MM.1S (cell line): ENCODE measurements at regions not wholly inside any gene's neighbourhood (a gene's known extent, or its start where the extent isn't known, plus 50 kb on each side); places are given as distances from the start of the nearest gene placed in this dataset.

Source experiments
- DNase-seq: peaks from one replicate; pipeline ENCODE4 v3.0.0-alpha.2; 2015
- H2AFZ ChIP-seq: fragments of 300-600 bp; sonication (generic); 2 replicates; pipeline ENCODE4 v1.6.0; 2016; ENCODE audit warnings: antibody characterized with exemption, low read length
- H3F3A ChIP-seq: fragments of 300-600 bp; sonication (generic); 2 replicates; pipeline ENCODE4 v1.6.1; 2016; ENCODE audit warnings: mild to moderate bottlenecking, antibody characterized with exemption, low read length, moderate library complexity, mixed read lengths; ENCODE audit not compliant: insufficient read depth
- H3K27ac ChIP-seq: fragments of 300-600 bp; sonication (generic); 2 replicates; pipeline ENCODE4 v1.5.1; 2016; ENCODE audit warnings: mild to moderate bottlenecking, low read length
- H3K27me3 ChIP-seq: fragments of 300-600 bp; sonication (generic); replicated peaks from 2 replicates; pipeline ENCODE4 v1.6.0; 2016; ENCODE audit warnings: low read length; ENCODE audit not compliant: insufficient read depth
- H3K36me3 ChIP-seq: fragments of 300-600 bp; sonication (generic); replicated peaks from 2 replicates; pipeline ENCODE4 v1.6.1; 2016; ENCODE audit warnings: mild to moderate bottlenecking, low read length, mixed read lengths; ENCODE audit not compliant: insufficient read depth
- H3K4me1 ChIP-seq: fragments of 300-600 bp; sonication (generic); 2 replicates; pipeline ENCODE4 v1.6.1; 2016; ENCODE audit warnings: low read length, mixed read lengths
- H3K4me2 ChIP-seq: fragments of 300-600 bp; sonication (generic); 2 replicates; pipeline ENCODE4 v1.6.0; 2016; ENCODE audit warnings: low read depth, low read length
- H3K4me3 ChIP-seq: fragments of 300-600 bp; sonication (generic); 2 replicates; pipeline ENCODE4 v1.5.1; 2016; ENCODE audit warnings: low read length, mixed read lengths
- H3K79me2 ChIP-seq: fragments of 300-600 bp; sonication (generic); 2 replicates; pipeline ENCODE4 v1.6.1; 2016; ENCODE audit warnings: mixed run types, low read length, mixed read lengths
- H3K9ac ChIP-seq: fragments of 300-600 bp; sonication (generic); 2 replicates; pipeline ENCODE4 v1.6.1; 2016; ENCODE audit warnings: low read length, mixed read lengths
- H3K9me2 ChIP-seq: fragments of 300-600 bp; sonication (generic); replicated peaks from 2 replicates; pipeline ENCODE4 v1.6.1; 2016; ENCODE audit warnings: mild to moderate bottlenecking, low read length, mixed read lengths; ENCODE audit not compliant: insufficient read depth
- H3K9me3 ChIP-seq: fragments of 300-600 bp; sonication (generic); replicated peaks from 2 replicates; pipeline ENCODE4 v1.6.1; 2016; ENCODE audit warnings: mild to moderate bottlenecking, low read length, mixed read lengths; ENCODE audit not compliant: insufficient read depth
- H4K20me1 ChIP-seq: fragments of 300-600 bp; sonication (generic); 2 replicates; pipeline ENCODE4 v1.6.1; 2016; ENCODE audit warnings: mild to moderate bottlenecking, low read length, moderate library complexity, mixed read lengths; ENCODE audit not compliant: insufficient read depth
- CTCF ChIP-seq: fragments of 300-600 bp; sonication (generic); IDR thresholded peaks from 2 replicates; pipeline ENCODE4 v1.5.1; 2016; ENCODE audit warnings: antibody characterized with exemption, low read length, mixed read lengths
- EZH2 ChIP-seq: fragments of 300-600 bp; sonication (generic); optimal IDR thresholded peaks from 2 replicates; pipeline ENCODE3; 2017; ENCODE audit warnings: low read depth, mild to moderate bottlenecking, antibody characterized with exemption, low read length, mixed read lengths
- EZH2phosphoT487 ChIP-seq: fragments of 300-600 bp; sonication (generic); IDR thresholded peaks from 2 replicates; pipeline ENCODE4 v1.6.1; 2018; ENCODE audit warnings: antibody characterized with exemption, low read length

DNA sequence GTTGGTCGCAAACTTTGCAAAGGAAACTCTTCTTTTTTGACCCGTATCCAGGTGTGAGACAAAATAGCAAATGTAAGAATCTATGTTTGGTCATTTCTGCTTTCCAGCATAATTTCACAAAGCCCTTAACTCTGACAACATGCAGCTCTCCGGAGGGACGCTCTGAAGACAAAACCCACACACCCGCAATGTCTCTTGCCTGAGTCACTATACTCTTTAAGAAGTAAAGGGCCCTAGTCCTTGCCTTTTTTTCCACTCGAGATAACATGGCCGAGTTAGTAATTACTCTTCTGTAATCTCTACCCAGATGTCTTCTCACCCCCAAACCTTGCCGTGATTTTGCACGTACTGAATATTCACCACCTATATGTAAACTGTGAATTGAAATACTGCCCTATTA is 115.7 kb upstream of the ADAMTS9 start:
- Histone ChIP-seq H3K4me1 (no peaks in the 10 kb centered on the region), H3K27ac (no peak overlapping the region), H3K27me3 (no peaks in the 10 kb centered on the region), H3K9me2 (no peaks in the 10 kb centered on the region), H2AFZ (no peak overlapping the region), H3K79me2 (no peaks in the 10 kb centered on the region), H3K9me3 (no peaks in the 10 kb centered on the region), H4K20me1 (no peaks in the 10 kb centered on the region), H3K4me2 (no peak overlapping the region), H3F3A (no peaks in the 10 kb centered on the region), H3K4me3 (no peak overlapping the region), H3K9ac (no peak overlapping the region), H3K36me3 (no peaks in the 10 kb centered on the region)
- TF ChIP-seq EZH2 (no peak), EZH2phosphoT487 (no peak), CTCF (no peak)
- DNase-seq: no peak

DNA sequence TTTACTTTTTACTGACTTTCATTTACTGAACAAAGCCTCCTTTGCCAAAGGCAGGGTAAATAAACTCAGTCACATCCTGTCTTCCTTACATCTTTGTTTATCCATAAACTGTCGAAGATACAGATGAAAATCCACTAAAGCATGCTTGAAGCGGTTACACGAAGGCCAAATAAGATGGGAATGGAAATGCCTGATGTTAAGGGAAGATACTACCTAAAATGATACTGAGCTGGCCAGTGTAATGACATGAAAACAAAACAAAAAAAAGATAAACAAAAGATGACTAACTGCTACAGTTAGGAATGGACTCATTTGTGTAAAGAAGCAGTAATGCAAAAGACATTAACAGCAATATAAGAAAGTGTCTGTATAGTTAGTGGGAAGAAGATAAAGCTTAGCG is 114.7 kb upstream of the ADAMTS9 start:
- TF ChIP-seq EZH2 (no peak), CTCF (no peak), EZH2phosphoT487 (no peak)
- Histone ChIP-seq H3K4me2 (no peak overlapping the region), H3K9me2 (no peaks in the 10 kb centered on the region), H3K79me2 (no peaks in the 10 kb centered on the region), H3K4me1 (no peaks in the 10 kb centered on the region), H3K36me3 (no peaks in the 10 kb centered on the region), H3F3A (no peaks in the 10 kb centered on the region), H3K9me3 (no peaks in the 10 kb centered on the region), H3K9ac (no peak overlapping the region), H2AFZ (no peak overlapping the region), H3K27ac (no peak overlapping the region), H4K20me1 (no peaks in the 10 kb centered on the region), H3K27me3 (no peaks in the 10 kb centered on the region), H3K4me3 (no peak overlapping the region)
- no peak for DNase-seq

GRCh38 chr3:64801856-64802255 is 114.1 kb upstream of the ADAMTS9 start:
- no peaks in the 10 kb centered on the region for H4K20me1 ChIP-seq
- no peak overlapping the region for H3K4me2 ChIP-seq
- no peaks in the 10 kb centered on the region for H3K9me3 ChIP-seq
- no peaks in the 10 kb centered on the region for H3K4me1 ChIP-seq
- no peak for DNase-seq
- no peak overlapping the region for H3K9ac ChIP-seq
- no peaks in the 10 kb centered on the region for H3K27me3 ChIP-seq
- TF ChIP-seq CTCF (no peak), EZH2 (no peak), EZH2phosphoT487 (no peak)
- no peaks in the 10 kb centered on the region for H3F3A ChIP-seq
- H3K36me3 ChIP-seq: no peaks in the 10 kb centered on the region
- no peaks in the 10 kb centered on the region for H3K79me2 ChIP-seq
- no peak overlapping the region for H2AFZ ChIP-seq
- H3K9me2 ChIP-seq: no peaks in the 10 kb centered on the region
- H3K4me3 ChIP-seq: no peak overlapping the region
- no peak overlapping the region for H3K27ac ChIP-seq

DNA sequence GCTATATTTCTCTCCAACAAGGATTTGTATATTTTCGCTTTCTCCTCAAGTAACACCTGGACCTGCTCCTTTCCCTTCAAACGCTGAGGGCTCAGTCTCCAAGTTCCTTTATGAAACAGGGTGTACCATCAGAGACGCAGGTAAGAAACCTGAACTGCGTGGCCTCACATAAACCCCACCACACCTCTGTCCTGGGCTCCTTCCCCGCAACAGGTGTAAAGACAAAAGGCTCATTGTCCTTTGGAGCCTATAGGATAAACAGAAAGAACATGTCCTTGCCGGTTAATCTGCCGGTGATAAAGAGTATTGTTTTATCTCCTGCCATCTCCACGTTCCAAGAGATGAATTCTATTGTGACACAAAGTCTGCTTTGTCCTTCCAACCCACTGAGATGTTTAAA is 111.8 kb upstream of the ADAMTS9 start:
- H3F3A ChIP-seq: no peaks in the 10 kb centered on the region
- H3K9me3 ChIP-seq: no peaks in the 10 kb centered on the region
- H3K9me2 ChIP-seq: no peaks in the 10 kb centered on the region
- no peaks in the 10 kb centered on the region for H4K20me1 ChIP-seq
- no peak overlapping the region for H3K4me2 ChIP-seq
- no peak overlapping the region for H3K9ac ChIP-seq
- H3K4me1 ChIP-seq: no peaks in the 10 kb centered on the region
- no peak overlapping the region for H2AFZ ChIP-seq
- TF ChIP-seq EZH2 (no peak), EZH2phosphoT487 (no peak), CTCF (no peak)
- no peak overlapping the region for H3K4me3 ChIP-seq
- no peak overlapping the region for H3K27ac ChIP-seq
- DNase-seq: no peak
- no peaks in the 10 kb centered on the region for H3K36me3 ChIP-seq
- H3K79me2 ChIP-seq: no peaks in the 10 kb centered on the region
- H3K27me3 ChIP-seq: no peaks in the 10 kb centered on the region
